Thyroid gland (tissue), 4 donors: ENCODE measurements at regions not wholly inside any gene's neighbourhood (a gene's known extent, or its start where the extent isn't known, plus 50 kb on each side); places are given as distances from the start of the nearest gene placed in this dataset.
"Not testable (repeated sequence)": the region's sequence is repeated elsewhere in the genome, so short reads cannot be mapped to it uniquely, and the experiment has no call there.

Experiments used
- DNase-seq, 2 donors: peaks; one replicate each; pipeline ENCODE4 v3.0.0-alpha.2; 2019
- H3K27ac ChIP-seq, 3 donors: fragments of 200-600 bp; sonication (generic); 1 replicate in 2 of 3; 2 replicates in 1 of 3; pipeline ENCODE4 v1.5.1; 2016 to 2019; ENCODE audit warnings: mild to moderate bottlenecking in 1 of 3, moderate library complexity in 1 of 3
- H3K27me3 ChIP-seq: fragments of 200-600 bp; sonication (generic); one replicate; pipeline ENCODE4 v1.5.1; 2019
- H3K36me3 ChIP-seq, 2 donors: fragments of 200-600 bp; sonication (generic); one replicate each; pipeline ENCODE4 v1.5.1; 2016 to 2019
- H3K4me1 ChIP-seq, 2 donors: fragments of 200-600 bp; sonication (generic); one replicate each; pipeline ENCODE4 v1.5.1; 2017 to 2019
- H3K4me3 ChIP-seq, 3 donors: fragments of 200-600 bp; sonication (generic); replicated peaks in 1 of 3; 1 replicate in 2 of 3; 2 replicates in 1 of 3; pipeline ENCODE4 v1.5.1; 2016; ENCODE audit warnings: mild to moderate bottlenecking in 1 of 3
- H3K9me3 ChIP-seq: fragments of 200-600 bp; sonication (generic); one replicate; pipeline ENCODE4 v1.5.1; 2017
- POLR2A ChIP-seq, 2 donors: fragments of 450-650 bp; IDR thresholded peaks; one replicate each; pipeline ENCODE4 v1.6.1; 2017; ENCODE audit warnings: antibody characterized with exemption in 2 of 2, mild to moderate bottlenecking in 2 of 2, moderate library complexity in 1 of 2
- WGBS, 2 donors: methylation state at CpG; one replicate each; pipeline ENCODE4 v1.1.5; 2017; 5-methylcytosine and 5-hydroxymethylcytosine counted together
- intact Hi-C: fragments of 100-400 bp; cut with DNase I; formaldehyde crosslinking; loops from one replicate; pipeline ENCODE4 v1.15.1; 2023
- TF ChIP-seq, protein P1 (sequence below), 6 experiments: fragments of 200-600 bp in 3 of 6; fragments of 450-650 bp in 3 of 6; sonication (generic) in 3 of 6; IDR thresholded peaks; one replicate each; pipeline ENCODE4 v1.5.1; 2016 to 2019; ENCODE audit warnings: antibody characterized with exemption in 6 of 6, mild to moderate bottlenecking in 2 of 6, inconsistent platforms in 1 of 6, moderate library complexity in 1 of 6

DNA sequence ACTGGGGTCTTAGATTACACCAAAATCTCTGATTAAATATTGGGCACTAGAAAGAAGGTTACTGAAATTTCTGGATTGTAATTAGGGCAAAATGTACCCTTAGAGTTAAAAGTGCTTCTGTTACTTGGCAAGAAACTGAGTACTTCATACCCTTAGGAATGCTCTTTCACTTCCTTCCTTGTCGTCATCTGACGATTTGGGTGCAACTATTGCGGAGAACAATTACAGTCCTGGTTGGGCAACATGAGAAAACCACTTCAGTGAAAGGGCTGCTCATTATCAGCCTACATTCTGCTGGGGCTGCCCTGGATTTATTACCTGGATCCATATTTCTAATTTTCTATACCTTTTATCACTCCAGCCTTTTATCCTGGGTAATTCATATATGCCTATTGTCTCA lies 348.5 kb upstream of the MDGA2 start:
- Histone ChIP-seq H3K4me1 (peaks cover 0 to 4% of the 10 kb centered on the region in 2 donors), H3K9me3 (no peaks in the 10 kb centered on the region), H3K27ac (peak overlapping the region; percentile 7 to 49 (median 19)), H3K4me3 (no peak overlapping the region), H3K27me3 (no peaks in the 10 kb centered on the region), H3K36me3 (no peaks in the 10 kb centered on the region)
- 13 to 22% methylated on average over 3 of the region's 3 CpGs for WGBS, 2 donors
- intact Hi-C loops = no loop called here
- DNase-seq = peak; percentile 43 to 45
- TF ChIP-seq, protein P1, sequence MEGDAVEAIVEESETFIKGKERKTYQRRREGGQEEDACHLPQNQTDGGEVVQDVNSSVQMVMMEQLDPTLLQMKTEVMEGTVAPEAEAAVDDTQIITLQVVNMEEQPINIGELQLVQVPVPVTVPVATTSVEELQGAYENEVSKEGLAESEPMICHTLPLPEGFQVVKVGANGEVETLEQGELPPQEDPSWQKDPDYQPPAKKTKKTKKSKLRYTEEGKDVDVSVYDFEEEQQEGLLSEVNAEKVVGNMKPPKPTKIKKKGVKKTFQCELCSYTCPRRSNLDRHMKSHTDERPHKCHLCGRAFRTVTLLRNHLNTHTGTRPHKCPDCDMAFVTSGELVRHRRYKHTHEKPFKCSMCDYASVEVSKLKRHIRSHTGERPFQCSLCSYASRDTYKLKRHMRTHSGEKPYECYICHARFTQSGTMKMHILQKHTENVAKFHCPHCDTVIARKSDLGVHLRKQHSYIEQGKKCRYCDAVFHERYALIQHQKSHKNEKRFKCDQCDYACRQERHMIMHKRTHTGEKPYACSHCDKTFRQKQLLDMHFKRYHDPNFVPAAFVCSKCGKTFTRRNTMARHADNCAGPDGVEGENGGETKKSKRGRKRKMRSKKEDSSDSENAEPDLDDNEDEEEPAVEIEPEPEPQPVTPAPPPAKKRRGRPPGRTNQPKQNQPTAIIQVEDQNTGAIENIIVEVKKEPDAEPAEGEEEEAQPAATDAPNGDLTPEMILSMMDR (IDR thresholded peaks at IDR 0.05) = no peak
- TF ChIP-seq POLR2A (IDR thresholded peaks at IDR 0.05) = no peak

DNA sequence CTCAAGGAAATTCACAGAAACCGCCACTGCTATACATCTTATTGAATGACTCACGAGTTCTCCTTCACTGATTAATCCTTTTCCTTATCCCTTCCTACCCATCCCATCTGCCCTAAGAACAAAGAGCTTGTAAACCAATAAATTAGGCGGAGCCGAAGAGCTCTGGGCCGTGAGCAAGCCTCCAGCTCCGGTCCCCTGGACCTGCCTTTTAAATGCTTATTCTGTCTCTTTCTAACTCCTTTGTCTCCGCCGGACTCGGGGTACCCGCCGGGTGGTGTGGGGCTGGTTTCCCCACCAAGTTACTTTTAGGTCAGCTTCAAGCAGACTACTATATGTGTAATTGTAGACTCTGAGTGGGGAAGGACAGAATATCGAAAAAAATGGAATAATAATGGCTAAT lies 336.1 kb upstream of the MDGA2 start:
- H3K27me3 ChIP-seq, H3K36me3 ChIP-seq, H3K27ac ChIP-seq, H3K4me3 ChIP-seq, H3K9me3 ChIP-seq, DNase-seq, H3K4me1 ChIP-seq, intact Hi-C loops: not testable (repeated sequence)
- WGBS, 2 donors = 63 to 72% methylated on average over 12 of the region's 12 CpGs

DNA sequence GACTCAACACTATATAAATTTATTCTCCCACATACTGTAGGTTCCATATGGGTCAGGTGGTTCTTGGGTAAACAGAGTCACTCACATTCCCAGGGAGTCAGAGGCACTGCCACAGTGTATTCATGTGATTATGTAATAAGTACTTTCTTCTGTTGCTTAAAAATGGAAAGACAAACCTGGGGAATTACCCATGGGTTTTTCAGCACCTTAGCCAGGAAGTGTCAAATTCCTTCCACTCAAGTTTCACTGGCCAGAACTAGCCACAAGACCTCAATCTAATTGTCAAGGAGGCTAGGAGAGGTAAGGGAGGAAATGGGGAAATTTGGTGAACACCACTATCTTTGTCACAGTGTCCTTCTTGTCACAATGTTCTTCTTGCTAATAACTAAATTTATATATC lies 333.2 kb upstream of the MDGA2 start:
- intact Hi-C loops = no loop called here
- no peak for DNase-seq
- no peaks in the 10 kb centered on the region for H3K4me1 ChIP-seq
- TF ChIP-seq, protein P1 (IDR thresholded peaks at IDR 0.05) = no peak
- TF ChIP-seq POLR2A (IDR thresholded peaks at IDR 0.05) = no peak
- no peaks in the 10 kb centered on the region for H3K36me3 ChIP-seq
- no peaks in the 10 kb centered on the region for H3K9me3 ChIP-seq
- no peaks in the 10 kb centered on the region for H3K27me3 ChIP-seq
- no peak overlapping the region for H3K4me3 ChIP-seq
- no peak overlapping the region for H3K27ac ChIP-seq

DNA sequence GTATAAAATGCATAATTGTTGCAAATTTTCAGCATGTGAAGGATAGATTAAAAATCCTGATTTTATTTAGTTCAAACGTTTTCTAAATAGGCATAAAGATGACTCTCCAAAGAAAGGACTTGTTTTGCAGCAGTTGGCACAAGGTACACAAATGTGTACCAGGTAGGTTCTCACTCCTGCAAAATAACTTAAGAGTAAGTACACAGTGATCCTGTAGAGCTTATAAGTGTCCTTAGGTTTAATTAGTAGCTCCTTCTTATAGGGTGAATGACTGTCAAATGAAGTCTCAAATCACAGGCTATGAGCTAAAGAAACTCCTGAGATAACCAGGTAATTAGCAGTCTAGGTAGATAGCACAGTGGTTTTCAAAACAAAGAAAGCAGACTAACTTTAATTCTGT lies 330.6 kb upstream of the MDGA2 start:
- H3K27ac ChIP-seq = no peak overlapping the region
- no peak for TF ChIP-seq POLR2A (IDR thresholded peaks at IDR 0.05)
- WGBS, 2 donors = 11 to 24% methylated on average over 1 of the region's 1 CpG
- H3K4me1 ChIP-seq = no peaks in the 10 kb centered on the region
- H3K4me3 ChIP-seq = no peak overlapping the region
- H3K27me3 ChIP-seq = no peaks in the 10 kb centered on the region
- no peak for DNase-seq
- H3K36me3 ChIP-seq = no peaks in the 10 kb centered on the region
- H3K9me3 ChIP-seq = no peaks in the 10 kb centered on the region
- intact Hi-C loops = no loop called here

DNA sequence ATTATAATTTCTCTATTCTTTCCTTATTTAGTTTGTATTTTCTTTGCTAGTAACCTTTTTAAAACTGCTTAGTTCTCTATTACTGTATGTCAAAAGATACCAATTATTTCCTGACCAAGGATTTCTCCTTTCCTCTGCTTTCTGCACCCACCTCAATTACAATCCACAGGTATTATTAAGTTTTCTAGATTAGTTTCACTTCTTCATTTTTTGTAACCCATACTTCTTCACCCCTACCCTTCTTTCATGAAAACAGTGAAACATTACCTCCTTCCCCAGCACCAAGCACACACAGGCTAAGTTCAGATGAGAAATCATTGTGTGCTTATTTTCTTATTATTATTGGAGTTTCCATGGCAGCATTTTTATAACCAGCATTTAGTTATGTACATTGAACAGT lies 318.5 kb upstream of the MDGA2 start:
- H3K4me1 ChIP-seq = no peaks in the 10 kb centered on the region
- no peak for DNase-seq
- no peaks in the 10 kb centered on the region for H3K27me3 ChIP-seq
- intact Hi-C loops = no loop called here
- H3K9me3 ChIP-seq = no peaks in the 10 kb centered on the region
- no peak overlapping the region for H3K4me3 ChIP-seq
- no peak for TF ChIP-seq POLR2A (IDR thresholded peaks at IDR 0.05)
- no peaks in the 10 kb centered on the region for H3K36me3 ChIP-seq
- H3K27ac ChIP-seq = no peak overlapping the region

DNA sequence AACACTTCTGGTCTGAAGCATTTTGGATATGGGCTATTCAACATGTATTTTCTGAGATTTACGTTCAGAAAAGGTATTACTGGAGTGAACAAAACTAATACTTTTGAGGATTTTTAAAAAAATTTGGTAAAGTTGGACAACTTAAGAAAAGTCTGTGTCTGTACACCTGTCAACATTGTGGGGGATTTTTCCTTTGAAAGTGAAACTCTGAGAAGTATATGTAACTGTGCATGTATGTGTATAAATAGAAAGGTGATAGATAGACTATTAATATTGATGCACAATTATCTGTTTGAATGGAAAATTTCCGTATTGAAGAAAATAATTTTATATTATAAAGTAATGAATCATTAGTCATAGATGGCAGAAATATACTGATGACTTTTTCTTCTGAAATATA lies 312.8 kb upstream of the MDGA2 start:
- H3K4me3 ChIP-seq = no peak overlapping the region
- intact Hi-C loops = no loop called here
- no peak overlapping the region for H3K27ac ChIP-seq
- 91 to 93% methylated on average over 2 of the region's 2 CpGs for WGBS, 2 donors
- no peaks in the 10 kb centered on the region for H3K9me3 ChIP-seq
- no peaks in the 10 kb centered on the region for H3K36me3 ChIP-seq
- TF ChIP-seq, protein P1 (IDR thresholded peaks at IDR 0.05) = no peak
- TF ChIP-seq POLR2A (IDR thresholded peaks at IDR 0.05) = no peak
- H3K4me1 ChIP-seq = no peaks in the 10 kb centered on the region
- no peaks in the 10 kb centered on the region for H3K27me3 ChIP-seq
- no peak for DNase-seq

DNA sequence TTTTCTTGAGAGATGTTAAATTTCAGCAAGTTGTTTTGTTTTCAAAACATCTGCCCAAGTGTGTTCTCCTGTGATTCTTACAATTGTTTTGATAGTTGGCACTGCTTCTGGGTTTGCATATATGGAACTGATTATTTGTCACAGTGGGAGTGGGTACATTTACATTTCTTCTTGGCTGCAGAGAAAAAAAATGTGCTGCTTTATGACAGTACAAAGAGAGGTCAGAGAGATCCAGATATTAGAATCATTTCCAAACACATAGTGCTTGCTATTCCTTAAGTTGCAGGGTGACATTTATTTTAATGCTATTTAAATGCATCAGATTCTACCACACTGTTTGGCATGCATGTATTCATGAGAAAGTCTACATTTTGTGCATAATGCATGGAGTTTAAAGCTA lies 303.5 kb upstream of the MDGA2 start:
- no peak for TF ChIP-seq POLR2A (IDR thresholded peaks at IDR 0.05)
- TF ChIP-seq, protein P1 (IDR thresholded peaks at IDR 0.05) = no peak
- intact Hi-C loops = no loop called here
- Histone ChIP-seq H3K36me3 (no peaks in the 10 kb centered on the region), H3K4me1 (no peaks in the 10 kb centered on the region), H3K9me3 (no peaks in the 10 kb centered on the region), H3K4me3 (no peak overlapping the region), H3K27ac (no peak overlapping the region), H3K27me3 (no peaks in the 10 kb centered on the region)
- DNase-seq = no peak
